ENCODE measurements at regions not wholly inside any gene's neighbourhood (a gene's known extent, or its start where the extent isn't known, plus 50 kb on each side); places are given as distances from the start of the nearest gene placed in this dataset.

DNA sequence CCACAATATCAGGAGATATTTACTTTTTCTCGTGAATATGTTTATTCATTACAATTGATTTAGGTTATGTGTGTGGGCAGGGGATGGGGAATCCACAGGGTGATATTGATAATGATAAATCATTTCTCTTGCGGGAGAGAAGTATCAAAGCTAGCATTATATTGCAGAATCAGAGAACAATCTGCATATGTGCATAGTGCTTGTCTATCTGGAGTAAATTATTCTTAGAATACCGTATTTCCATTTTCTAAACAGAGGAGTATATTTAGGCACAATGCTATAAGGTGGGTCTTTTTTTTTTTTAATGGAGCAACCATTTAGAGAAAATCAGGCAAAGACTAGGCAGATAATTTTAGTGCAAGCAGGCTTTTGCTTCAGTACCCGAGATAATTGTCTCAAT is 166.0 kb upstream of the ARX start:
- H3K9me3 Mint-ChIP-seq: peaks cover 0 to 2% (median 0%) of the 10 kb centered on the region in 5 donors

DNA sequence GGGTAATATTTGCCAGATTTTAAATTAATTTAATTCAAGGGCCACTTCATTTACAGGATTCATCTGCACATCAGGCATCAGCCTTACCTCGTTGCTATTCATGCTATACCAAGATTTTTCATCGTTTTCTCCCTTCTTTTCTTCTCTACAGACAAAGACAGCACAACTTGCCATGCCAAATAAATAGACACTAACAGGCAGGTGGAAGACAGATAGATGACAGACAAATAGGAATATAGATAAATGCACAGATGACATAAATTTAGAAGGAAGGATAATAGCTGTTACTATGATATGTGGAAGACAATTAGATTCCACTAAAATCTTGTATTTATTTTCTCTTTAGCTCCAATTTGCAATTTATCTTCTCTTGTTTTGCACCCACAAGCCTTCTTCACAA is 164.5 kb upstream of the ARX start:
- H3K36me3 Mint-ChIP-seq: no peaks in the 10 kb centered on the region
- peaks cover 0 to 2% (median 0%) of the 10 kb centered on the region in 5 donors for H3K9me3 Mint-ChIP-seq

More for the DNA sequence above, 166.0 kb upstream of the ARX start:
- no peaks in the 10 kb centered on the region for H3K4me1 Mint-ChIP-seq
- Histone ChIP-seq H3K27ac (ENCODE audit: low read depth, low read length) (no peak overlapping the region), H3K9me3 (ENCODE audit: low read length) (no peaks in the 10 kb centered on the region), H3K27me3 (ENCODE audit: insufficient read depth, low read length, poor library complexity, severe bottlenecking) (no peaks in the 10 kb centered on the region), H3K36me3 (ENCODE audit: insufficient read depth, low read length) (no peaks in the 10 kb centered on the region), H3K4me1 (ENCODE audit: insufficient read depth, low read length) (no peaks in the 10 kb centered on the region), H3K4me3 (ENCODE audit: low read length) (no peak overlapping the region)
- ChIA-PET POLR2A (no interaction called here), CTCF (no interaction called here)
- no peaks in the 10 kb centered on the region for H3K36me3 Mint-ChIP-seq
- peaks cover 4 to 12% of the 10 kb centered on the region in 2 donors for H3K27me3 Mint-ChIP-seq
- H3K4me3 Mint-ChIP-seq: no peak overlapping the region
- DNase-seq: no peak
- H3K27ac Mint-ChIP-seq: no peak overlapping the region

DNA sequence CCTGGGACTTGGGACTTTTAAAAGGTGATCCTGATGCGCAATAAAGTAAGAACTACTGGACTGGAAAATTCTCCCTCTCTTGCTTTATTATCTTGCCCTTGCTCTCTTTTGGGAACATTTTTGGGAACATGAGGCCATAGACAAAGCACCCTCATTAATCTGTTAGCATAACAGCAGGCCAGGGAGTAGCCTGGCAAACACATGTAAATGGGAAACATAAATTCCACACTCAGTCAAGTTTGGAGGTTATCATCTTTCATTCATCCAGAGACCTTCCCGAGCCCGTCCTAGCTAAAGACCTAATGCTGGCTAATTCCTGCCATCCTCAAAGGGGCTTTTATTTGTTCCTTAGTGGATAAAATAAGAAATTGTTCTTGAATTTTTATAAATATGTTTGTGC is 162.8 kb upstream of the ARX start:
- H3K36me3 ChIP-seq (ENCODE audit: insufficient read depth, low read length): no peaks in the 10 kb centered on the region
- DNase-seq: no peak
- H3K27me3 ChIP-seq (ENCODE audit: insufficient read depth, low read length, poor library complexity, severe bottlenecking): no peaks in the 10 kb centered on the region
- H3K27ac Mint-ChIP-seq: no peak overlapping the region
- POLR2A ChIA-PET: no interaction called here
- no peak overlapping the region for H3K4me3 ChIP-seq (ENCODE audit: low read length)
- H3K4me1 ChIP-seq (ENCODE audit: insufficient read depth, low read length): no peaks in the 10 kb centered on the region
- peaks cover 1 to 12% of the 10 kb centered on the region in 2 donors for H3K27me3 Mint-ChIP-seq
- H3K4me3 Mint-ChIP-seq: no peak overlapping the region
- no peaks in the 10 kb centered on the region for H3K36me3 Mint-ChIP-seq
- peaks cover 0 to 2% (median 0%) of the 10 kb centered on the region in 5 donors for H3K9me3 Mint-ChIP-seq
- no peaks in the 10 kb centered on the region for H3K4me1 Mint-ChIP-seq
- no peaks in the 10 kb centered on the region for H3K9me3 ChIP-seq (ENCODE audit: low read length)
- no peak overlapping the region for H3K27ac ChIP-seq (ENCODE audit: low read depth, low read length)
- CTCF ChIA-PET: no interaction called here

More for the DNA sequence above, 164.5 kb upstream of the ARX start:
- Histone ChIP-seq H3K4me1 (ENCODE audit: insufficient read depth, low read length) (no peaks in the 10 kb centered on the region), H3K36me3 (ENCODE audit: insufficient read depth, low read length) (no peaks in the 10 kb centered on the region), H3K4me3 (ENCODE audit: low read length) (no peak overlapping the region), H3K9me3 (ENCODE audit: low read length) (no peaks in the 10 kb centered on the region), H3K27ac (ENCODE audit: low read depth, low read length) (no peak overlapping the region), H3K27me3 (ENCODE audit: insufficient read depth, low read length, poor library complexity, severe bottlenecking) (no peaks in the 10 kb centered on the region)
- no peak overlapping the region for H3K27ac Mint-ChIP-seq
- no peaks in the 10 kb centered on the region for H3K4me1 Mint-ChIP-seq
- peaks cover 1 to 12% of the 10 kb centered on the region in 2 donors for H3K27me3 Mint-ChIP-seq
- DNase-seq: no peak
- CTCF ChIA-PET: no interaction called here
- POLR2A ChIA-PET: no interaction called here
- no peak overlapping the region for H3K4me3 Mint-ChIP-seq

DNA sequence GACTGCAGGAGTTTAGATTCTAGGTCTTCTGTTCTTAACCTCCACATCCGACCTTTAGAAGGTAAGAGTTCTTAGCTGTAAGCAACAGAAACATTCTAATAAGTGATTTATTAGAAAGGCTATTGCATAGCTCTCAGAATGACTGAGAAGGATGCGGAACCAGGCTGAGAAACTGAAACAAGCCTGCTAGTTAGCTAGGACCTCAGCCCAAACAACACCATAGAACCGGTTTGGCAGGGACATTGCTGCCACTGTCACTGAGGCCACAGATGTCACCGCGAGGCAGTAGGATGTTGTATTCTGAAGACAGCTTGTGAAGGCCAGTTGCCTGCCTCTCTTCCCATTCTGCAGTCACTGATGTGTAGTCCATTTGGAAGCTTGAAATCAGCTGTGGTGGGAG is 160.0 kb upstream of the ARX start:
- DNase-seq: no peak
- no peaks in the 10 kb centered on the region for H3K27me3 ChIP-seq (ENCODE audit: insufficient read depth, low read length, poor library complexity, severe bottlenecking)
- no peaks in the 10 kb centered on the region for H3K9me3 ChIP-seq (ENCODE audit: low read length)
- Mint-ChIP-seq H3K9me3 (peaks cover 0 to 2% (median 0%) of the 10 kb centered on the region in 5 donors), H3K4me1 (no peaks in the 10 kb centered on the region), H3K27ac (no peak overlapping the region), H3K27me3 (peaks cover 0 to 7% of the 10 kb centered on the region in 2 donors), H3K4me3 (no peak overlapping the region), H3K36me3 (no peaks in the 10 kb centered on the region)
- H3K27ac ChIP-seq (ENCODE audit: low read depth, low read length): no peak overlapping the region
- H3K36me3 ChIP-seq (ENCODE audit: insufficient read depth, low read length): no peaks in the 10 kb centered on the region
- ChIA-PET CTCF (no interaction called here), POLR2A (no interaction called here)
- no peaks in the 10 kb centered on the region for H3K4me1 ChIP-seq (ENCODE audit: insufficient read depth, low read length)
- H3K4me3 ChIP-seq (ENCODE audit: low read length): no peak overlapping the region

DNA sequence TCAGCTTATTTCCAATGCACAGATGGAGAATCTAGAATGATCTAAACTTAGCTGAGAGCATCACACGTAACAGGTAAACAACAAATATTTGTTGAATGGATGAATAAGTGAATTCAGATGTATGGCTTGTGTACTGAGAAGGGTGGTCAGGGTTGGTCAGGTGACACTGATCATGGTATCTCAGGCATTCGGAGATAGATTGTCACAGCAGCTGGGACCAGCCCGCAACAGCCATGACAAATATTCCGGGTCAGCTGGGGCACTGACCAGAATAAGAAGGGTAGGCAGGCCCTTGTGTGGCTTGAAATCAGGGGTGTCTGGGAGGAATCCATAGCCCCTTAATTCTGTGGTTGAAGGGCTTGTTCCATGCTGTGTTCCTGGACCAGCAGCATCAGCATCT is 159.4 kb upstream of the ARX start:
- Mint-ChIP-seq H3K36me3 (no peaks in the 10 kb centered on the region), H3K27ac (no peak overlapping the region), H3K27me3 (peaks cover 0 to 1% of the 10 kb centered on the region in 2 donors), H3K4me1 (no peaks in the 10 kb centered on the region), H3K9me3 (peaks cover 0 to 2% (median 0%) of the 10 kb centered on the region in 5 donors), H3K4me3 (no peak overlapping the region)
- Histone ChIP-seq H3K36me3 (ENCODE audit: insufficient read depth, low read length) (no peaks in the 10 kb centered on the region), H3K4me1 (ENCODE audit: insufficient read depth, low read length) (no peaks in the 10 kb centered on the region), H3K9me3 (ENCODE audit: low read length) (no peaks in the 10 kb centered on the region), H3K27me3 (ENCODE audit: insufficient read depth, low read length, poor library complexity, severe bottlenecking) (no peaks in the 10 kb centered on the region), H3K4me3 (ENCODE audit: low read length) (no peak overlapping the region), H3K27ac (ENCODE audit: low read depth, low read length) (no peak overlapping the region)
- POLR2A ChIA-PET: no interaction called here
- no peak for DNase-seq
- CTCF ChIA-PET: no interaction called here

DNA sequence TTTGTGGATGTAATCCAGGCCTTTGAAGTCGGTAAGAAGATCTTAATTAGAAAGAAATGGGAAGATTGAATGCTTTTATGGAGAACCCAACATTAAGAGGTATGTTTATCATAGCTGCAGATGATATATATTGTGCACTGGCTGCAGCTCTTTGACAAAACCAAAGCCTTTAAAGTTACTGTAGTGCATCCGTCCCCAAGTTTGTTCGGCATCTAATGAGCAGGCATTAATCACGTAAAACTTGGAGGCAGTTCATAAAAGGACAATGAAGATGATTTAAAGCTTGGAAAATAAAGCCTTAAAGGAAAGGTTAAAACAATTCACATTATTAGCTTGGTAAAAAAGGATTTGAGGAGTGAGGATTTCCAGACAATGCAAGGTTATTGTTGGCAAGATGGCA is 150.8 kb upstream of the ARX start:
- CTCF ChIA-PET: interaction anchor here (0.7 kb wide), 1 partner anchor 9 kb away, joined by 4 read pairs; no protein-coding TSS in a partner anchor
- H3K27me3 ChIP-seq (ENCODE audit: insufficient read depth, low read length, poor library complexity, severe bottlenecking): no peaks in the 10 kb centered on the region
- peaks cover 0 to 2% (median 0%) of the 10 kb centered on the region in 3 donors for H3K36me3 Mint-ChIP-seq
- H3K4me1 ChIP-seq (ENCODE audit: insufficient read depth, low read length): no peaks in the 10 kb centered on the region
- H3K4me3 Mint-ChIP-seq: no peak overlapping the region
- no peak for DNase-seq
- H3K36me3 ChIP-seq (ENCODE audit: insufficient read depth, low read length): no peaks in the 10 kb centered on the region
- H3K27ac Mint-ChIP-seq: no peak overlapping the region
- POLR2A ChIA-PET: no interaction called here
- no peaks in the 10 kb centered on the region for H3K4me1 Mint-ChIP-seq
- peaks cover 5 to 12% of the 10 kb centered on the region in 2 donors for H3K27me3 Mint-ChIP-seq
- no peaks in the 10 kb centered on the region for H3K9me3 Mint-ChIP-seq
- no peaks in the 10 kb centered on the region for H3K9me3 ChIP-seq (ENCODE audit: low read length)
- H3K4me3 ChIP-seq (ENCODE audit: low read length): no peak overlapping the region
- no peak overlapping the region for H3K27ac ChIP-seq (ENCODE audit: low read depth, low read length)

DNA sequence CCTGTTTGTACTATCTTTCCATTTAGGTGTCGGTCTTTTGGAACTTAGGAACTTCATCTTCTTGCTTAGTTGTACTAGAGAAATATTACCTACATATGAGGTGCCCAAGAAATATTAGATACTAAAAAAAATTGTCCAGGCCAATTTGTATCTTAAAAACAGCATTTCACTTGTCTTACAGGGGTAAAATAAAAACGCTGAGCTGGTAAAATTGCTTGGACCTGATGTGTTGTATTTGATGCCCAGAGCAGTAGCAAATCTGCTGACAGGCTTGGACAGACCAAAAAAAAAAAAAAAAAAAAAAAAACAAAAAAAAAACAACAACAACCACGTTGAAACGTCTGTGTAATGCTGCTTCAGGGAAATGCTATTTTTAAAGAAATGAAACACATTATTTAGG is 150.4 kb upstream of the ARX start:
- H3K27ac Mint-ChIP-seq: no peak overlapping the region
- H3K36me3 Mint-ChIP-seq: peaks cover 0 to 2% (median 0%) of the 10 kb centered on the region in 3 donors
- no peaks in the 10 kb centered on the region for H3K27me3 ChIP-seq (ENCODE audit: insufficient read depth, low read length, poor library complexity, severe bottlenecking)
- no peak overlapping the region for H3K4me3 ChIP-seq (ENCODE audit: low read length)
- H3K36me3 ChIP-seq (ENCODE audit: insufficient read depth, low read length): no peaks in the 10 kb centered on the region
- no peak overlapping the region for H3K4me3 Mint-ChIP-seq
- POLR2A ChIA-PET: no interaction called here
- H3K9me3 Mint-ChIP-seq: no peaks in the 10 kb centered on the region
- no peak overlapping the region for H3K27ac ChIP-seq (ENCODE audit: low read depth, low read length)
- H3K9me3 ChIP-seq (ENCODE audit: low read length): no peaks in the 10 kb centered on the region
- H3K27me3 Mint-ChIP-seq: peaks cover 5 to 12% of the 10 kb centered on the region in 2 donors
- CTCF ChIA-PET: interaction anchor here (0.7 kb wide), 1 partner anchor 9 kb away, joined by 4 read pairs; no protein-coding TSS in a partner anchor
- no peaks in the 10 kb centered on the region for H3K4me1 Mint-ChIP-seq
- DNase-seq: no peak
- no peaks in the 10 kb centered on the region for H3K4me1 ChIP-seq (ENCODE audit: insufficient read depth, low read length)

DNA sequence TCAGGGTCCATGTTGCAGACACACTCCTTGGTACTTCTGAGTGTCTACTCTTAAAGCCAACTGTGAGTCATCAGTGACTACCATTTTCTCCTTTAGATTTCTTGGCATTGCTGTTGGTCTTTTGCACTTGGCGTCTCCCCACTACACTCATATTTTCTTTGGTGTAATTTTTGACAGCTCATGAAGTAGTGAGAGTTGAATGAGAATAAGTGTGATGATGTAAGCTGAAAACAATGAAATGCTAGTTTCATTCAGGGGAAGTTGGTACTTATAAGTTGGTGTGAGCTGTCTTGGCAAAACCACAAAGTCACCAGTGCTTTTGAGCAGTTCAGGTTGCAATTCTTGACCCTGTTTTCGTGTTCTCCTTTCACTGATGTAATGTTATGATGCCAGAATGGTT is 142.9 kb upstream of the ARX start:
- Histone ChIP-seq H3K27me3 (ENCODE audit: insufficient read depth, low read length, poor library complexity, severe bottlenecking) (no peaks in the 10 kb centered on the region), H3K4me3 (ENCODE audit: low read length) (no peak overlapping the region), H3K36me3 (ENCODE audit: insufficient read depth, low read length) (no peaks in the 10 kb centered on the region), H3K4me1 (ENCODE audit: insufficient read depth, low read length) (no peaks in the 10 kb centered on the region), H3K27ac (ENCODE audit: low read depth, low read length) (no peak overlapping the region), H3K9me3 (ENCODE audit: low read length) (no peaks in the 10 kb centered on the region)
- Mint-ChIP-seq H3K4me3 (no peak overlapping the region), H3K27ac (no peak overlapping the region), H3K27me3 (peaks cover 0 to 13% of the 10 kb centered on the region in 2 donors), H3K4me1 (no peaks in the 10 kb centered on the region), H3K9me3 (peaks cover 0 to 3% (median 0%) of the 10 kb centered on the region in 5 donors), H3K36me3 (peaks cover 0 to 2% (median 0%) of the 10 kb centered on the region in 3 donors)
- POLR2A ChIA-PET: no interaction called here
- CTCF ChIA-PET: no interaction called here
- DNase-seq: no peak

DNA sequence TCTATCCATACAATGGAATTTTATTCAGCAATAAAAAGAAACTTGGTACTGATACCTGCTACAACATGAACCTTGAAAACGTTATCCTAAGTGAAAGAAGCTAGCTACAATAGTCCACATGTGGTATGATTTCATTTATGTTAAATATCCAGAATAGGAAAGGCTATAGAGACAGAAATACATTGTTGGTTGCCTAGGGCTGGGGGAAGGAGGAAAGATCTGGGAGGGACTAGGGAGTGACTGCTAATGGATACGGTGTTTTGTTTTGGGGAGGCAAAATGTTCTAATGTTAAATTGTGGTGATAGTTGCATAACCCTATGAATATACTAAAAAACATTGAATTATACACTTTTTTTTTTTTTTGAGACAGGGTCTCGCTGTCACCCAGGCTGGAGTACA is 141.1 kb upstream of the ARX start:
- H3K4me3 Mint-ChIP-seq: no peak overlapping the region

More for the DNA sequence above, 141.1 kb upstream of the ARX start:
- Mint-ChIP-seq H3K27ac (no peak overlapping the region), H3K36me3 (no peaks in the 10 kb centered on the region), H3K4me1 (no peaks in the 10 kb centered on the region), H3K27me3 (peaks cover 1 to 7% of the 10 kb centered on the region in 2 donors), H3K9me3 (peaks cover 0 to 3% (median 0%) of the 10 kb centered on the region in 5 donors)
- Histone ChIP-seq H3K27ac (ENCODE audit: low read depth, low read length) (no peak overlapping the region), H3K36me3 (ENCODE audit: insufficient read depth, low read length) (no peaks in the 10 kb centered on the region), H3K4me3 (ENCODE audit: low read length) (no peak overlapping the region), H3K27me3 (ENCODE audit: insufficient read depth, low read length, poor library complexity, severe bottlenecking) (no peaks in the 10 kb centered on the region), H3K4me1 (ENCODE audit: insufficient read depth, low read length) (no peaks in the 10 kb centered on the region), H3K9me3 (ENCODE audit: low read length) (no peaks in the 10 kb centered on the region)
- POLR2A ChIA-PET: no interaction called here
- no peak for DNase-seq
- CTCF ChIA-PET: interaction anchor here (0.6 kb wide), 1 partner anchor 10 kb away, joined by 4 read pairs; no protein-coding TSS in a partner anchor

Data from CD8-positive, alpha-beta memory T cell (primary cell).